HG03175 (cell line): ENCODE measurements at regions not wholly inside any gene's neighbourhood (a gene's known extent, or its start where the extent isn't known, plus 50 kb on each side); places are given as distances from the start of the nearest gene placed in this dataset.
"Not testable (repeated sequence)": the region's sequence is repeated elsewhere in the genome, so short reads cannot be mapped to it uniquely, and the experiment has no call there.

Source experiments
- ATAC-seq: cut with Tn5 transposase; IDR thresholded peaks from one replicate; pipeline ENCODE4 v1.9.1; 2021; ENCODE audit warnings: mild to moderate bottlenecking, moderate library complexity; ENCODE audit not compliant: unreplicated experiment

- ATAC-seq: no peak
Observed at GRCh38 chr3:112765531-112765930, 81.1 kb downstream of the CD200R1L start.

- ATAC-seq: no peak
Observed at GRCh38 chr3:112763258-112763657, 83.4 kb downstream of the CD200R1L start.

- ATAC-seq: no peak
Observed at GRCh38 chr3:112761062-112761638, 85.5 kb downstream of the CD200R1L start.

- no peak for ATAC-seq
Observed at GRCh38 chr3:112759681-112760080, 87.0 kb downstream of the CD200R1L start.

GRCh38 chr3:112759210-112759609 lies 87.5 kb downstream of the CD200R1L start:
- ATAC-seq: no peak

GRCh38 chr3:112757197-112757596 lies 89.5 kb downstream of the CD200R1L start:
- ATAC-seq: no peak

GRCh38 chr3:112755845-112756613 lies 90.6 kb downstream of the CD200R1L start:
- ATAC-seq: no peak

- ATAC-seq: not testable (repeated sequence)
Observed at GRCh38 chr3:112755046-112755445, 91.6 kb downstream of the CD200R1L start.

- ATAC-seq: no peak
Observed at GRCh38 chr3:112751564-112752512, 94.8 kb downstream of the CD200R1L start.

- no peak for ATAC-seq
Observed at GRCh38 chr3:112751061-112751460, 95.6 kb downstream of the CD200R1L start.

GRCh38 chr3:112747624-112748023 lies 99.0 kb downstream of the CD200R1L start:
- no peak for ATAC-seq

- ATAC-seq: no peak
Observed at GRCh38 chr3:112746675-112747280, 99.9 kb downstream of the CD200R1L start.

- ATAC-seq: no peak
Observed at GRCh38 chr3:112745567-112746248, 101.0 kb downstream of the CD200R1L start.

GRCh38 chr3:112744825-112745566 lies 101.7 kb downstream of the CD200R1L start:
- no peak for ATAC-seq

- no peak for ATAC-seq
Observed at GRCh38 chr3:112744106-112744505, 102.6 kb downstream of the CD200R1L start.

GRCh38 chr3:112742934-112743333 lies 102.0 kb upstream of the CCDC80 start:
- ATAC-seq: no peak

GRCh38 chr3:112741983-112742382 lies 101.0 kb upstream of the CCDC80 start:
- no peak for ATAC-seq

- ATAC-seq: no peak
Observed at GRCh38 chr3:112740835-112741234, 99.9 kb upstream of the CCDC80 start.

GRCh38 chr3:112739252-112739965 lies 98.5 kb upstream of the CCDC80 start:
- ATAC-seq: no peak
